OCI-M2 (cell line): ENCODE measurements at regions not wholly inside any gene's neighbourhood (a gene's known extent, or its start where the extent isn't known, plus 50 kb on each side); places are given as distances from the start of the nearest gene placed in this dataset.

Source experiments
- DNase-seq: peaks from one replicate; lab custom pipeline; 2025; ENCODE audit not compliant: unreplicated experiment; lab: John Stamatoyannopoulos, UW

- no peak for DNase-seq
These were observed 506.9 kb downstream of the ZNF608 start for GRCh38 chr5:124239572-124239971.

DNA sequence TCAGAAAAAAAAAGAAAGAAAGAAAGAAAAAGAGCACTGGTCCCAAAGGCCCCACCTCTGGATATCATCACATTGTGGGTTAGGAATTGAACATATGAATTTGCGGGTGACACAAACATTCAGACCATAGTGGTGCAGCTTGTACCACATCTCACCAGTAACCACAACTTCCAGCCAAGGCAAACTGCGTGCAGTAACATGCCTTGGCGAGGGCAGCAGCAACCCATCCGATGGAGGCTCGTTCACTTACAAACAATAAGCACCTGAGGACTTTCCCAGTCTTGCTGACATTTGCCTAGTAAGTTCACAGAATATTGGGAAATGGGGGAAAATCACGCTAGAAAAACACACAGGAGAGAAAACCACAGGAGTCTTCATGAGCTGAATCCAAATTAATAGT is 508.1 kb downstream of the ZNF608 start:
- DNase-seq = no peak

DNA sequence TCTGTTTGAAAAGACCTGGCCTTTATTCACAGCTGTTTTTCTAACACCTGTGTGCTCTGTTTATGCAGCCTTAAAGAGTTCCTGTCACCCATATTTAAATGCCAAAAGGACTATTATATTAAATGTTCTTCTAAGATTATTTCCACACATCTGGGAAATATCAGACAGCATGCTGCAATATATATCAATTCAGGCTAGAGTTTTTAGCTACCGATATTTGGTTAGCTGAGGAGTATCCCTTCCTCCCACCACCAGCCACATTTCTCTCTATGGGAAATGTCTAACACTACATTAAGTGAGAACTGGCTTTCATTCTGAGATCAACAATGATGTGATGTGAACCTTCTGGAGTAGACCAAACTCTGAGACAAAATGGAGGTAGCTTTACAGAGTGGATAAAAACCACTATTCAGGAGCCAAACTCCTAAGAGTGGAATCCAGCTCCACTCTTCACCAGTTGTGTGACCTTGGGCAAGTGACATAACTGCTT is 509.2 kb downstream of the ZNF608 start:
- no peak for DNase-seq

- no peak for DNase-seq
These were observed 509.9 kb downstream of the ZNF608 start for GRCh38 chr5:124236361-124237205.

- DNase-seq = no peak
These were observed 510.9 kb downstream of the ZNF608 start for GRCh38 chr5:124235576-124235975.

DNA sequence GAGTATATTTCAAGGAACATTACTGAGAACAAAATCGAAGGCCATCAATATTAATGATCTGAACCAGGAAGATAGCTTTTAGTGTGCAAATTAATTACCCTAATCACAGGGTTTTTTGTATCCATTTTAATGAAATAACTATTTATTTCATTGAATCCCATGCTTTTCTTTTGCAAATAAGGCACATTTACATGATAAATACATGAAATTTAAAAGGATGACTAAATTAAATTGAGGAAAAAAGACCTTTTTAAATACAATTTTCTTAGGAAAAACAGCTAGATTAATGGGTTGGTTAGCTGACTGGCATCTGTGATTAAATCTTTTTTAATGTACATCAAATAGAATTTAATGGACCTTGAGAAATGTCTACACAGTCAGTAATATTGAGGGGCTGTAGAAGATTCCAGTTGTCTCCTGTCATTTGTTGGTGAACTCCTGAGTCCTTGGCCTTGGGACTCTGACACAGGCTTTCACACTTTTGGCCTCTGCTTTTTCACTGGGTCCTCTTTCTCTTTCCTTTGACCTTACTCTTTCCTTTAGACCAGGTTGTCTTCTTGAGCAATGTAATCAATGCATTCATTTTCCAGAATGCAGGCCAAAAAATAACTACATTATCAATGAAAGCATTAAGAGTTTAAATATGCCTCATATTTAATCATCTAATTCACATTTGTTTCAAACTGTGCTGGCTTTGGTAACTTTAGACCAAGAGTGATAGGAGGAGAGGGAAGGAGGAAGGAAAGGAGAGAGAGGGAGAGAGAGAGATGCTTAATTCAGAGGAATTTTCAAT is 511.5 kb downstream of the ZNF608 start:
- DNase-seq = no peak

- no peak for DNase-seq
These were observed 512.2 kb downstream of the ZNF608 start for GRCh38 chr5:124234022-124234769.

GRCh38 chr5:124232515-124232914 is 513.9 kb downstream of the ZNF608 start:
- no peak for DNase-seq

GRCh38 chr5:124231802-124232201 is 514.6 kb downstream of the ZNF608 start:
- no peak for DNase-seq

GRCh38 chr5:124231230-124231629 is 515.2 kb downstream of the ZNF608 start:
- no peak for DNase-seq

GRCh38 chr5:124230456-124230855 is 516.0 kb downstream of the ZNF608 start:
- no peak for DNase-seq

DNA sequence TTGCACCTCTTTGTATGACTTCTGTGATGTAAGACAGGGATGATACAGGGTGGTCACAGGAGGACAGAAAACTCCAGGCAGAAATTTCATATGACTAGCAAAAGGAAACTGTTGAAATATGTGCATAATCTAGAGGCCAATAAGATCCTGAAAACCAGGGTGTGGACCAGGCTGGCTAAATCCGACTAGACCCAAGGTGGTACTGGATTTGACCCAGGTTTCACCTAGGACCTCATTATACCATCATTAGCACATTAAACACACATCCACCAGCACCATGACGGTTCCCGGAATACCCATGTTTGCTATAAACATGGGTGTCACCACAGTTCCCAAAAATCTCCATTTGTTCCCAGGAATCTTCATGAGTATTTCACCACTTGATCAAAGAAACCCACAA is 517.1 kb downstream of the ZNF608 start:
- no peak for DNase-seq

GRCh38 chr5:124227914-124228313 is 518.5 kb downstream of the ZNF608 start:
- DNase-seq = no peak

- no peak for DNase-seq
These were observed 526.0 kb downstream of the ZNF608 start for GRCh38 chr5:124220418-124220817.

- DNase-seq = no peak
These were observed 533.5 kb downstream of the ZNF608 start for GRCh38 chr5:124212934-124213333.

- no peak for DNase-seq
These were observed 536.1 kb downstream of the ZNF608 start for GRCh38 chr5:124210111-124210910.

DNA sequence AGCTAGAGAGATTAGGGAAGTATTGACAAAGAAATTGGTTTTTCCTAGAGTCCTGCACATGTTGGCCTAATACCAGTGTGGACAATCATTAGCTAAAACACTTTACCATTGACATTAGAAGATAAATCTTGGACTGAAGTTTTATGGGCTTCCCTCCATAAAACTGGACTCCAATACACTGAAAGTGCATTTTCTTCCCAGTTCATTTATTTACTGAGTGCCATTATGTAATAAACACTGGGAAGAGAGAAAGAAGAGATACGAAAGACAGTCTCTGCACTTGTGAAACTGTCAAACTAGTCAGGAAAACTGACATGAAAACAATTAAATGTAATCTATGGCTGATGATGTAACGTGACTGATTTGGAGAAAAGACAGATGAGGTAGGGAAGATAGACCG is 539.3 kb downstream of the ZNF608 start:
- no peak for DNase-seq

DNA sequence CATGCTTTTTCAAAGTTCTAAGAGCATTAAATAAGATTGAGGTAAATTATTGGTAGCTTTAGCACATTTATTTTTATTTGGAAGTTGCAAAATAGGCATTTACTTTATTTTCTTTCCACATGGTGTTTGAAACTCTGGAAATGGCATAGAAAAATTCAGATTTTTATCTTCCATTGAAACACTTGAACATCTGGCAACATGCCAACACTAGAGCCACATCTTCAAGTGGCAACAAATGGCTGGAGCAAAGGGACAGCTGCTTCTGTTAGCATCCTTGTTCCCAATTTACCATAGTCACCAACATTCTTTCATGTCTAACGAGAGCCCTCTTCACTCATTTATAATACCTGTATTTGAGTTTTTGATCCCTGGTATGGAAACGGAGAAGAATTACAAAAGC is 539.9 kb downstream of the ZNF608 start:
- no peak for DNase-seq

- DNase-seq = no peak
These were observed 543.1 kb downstream of the ZNF608 start for GRCh38 chr5:124203303-124203702.

DNA sequence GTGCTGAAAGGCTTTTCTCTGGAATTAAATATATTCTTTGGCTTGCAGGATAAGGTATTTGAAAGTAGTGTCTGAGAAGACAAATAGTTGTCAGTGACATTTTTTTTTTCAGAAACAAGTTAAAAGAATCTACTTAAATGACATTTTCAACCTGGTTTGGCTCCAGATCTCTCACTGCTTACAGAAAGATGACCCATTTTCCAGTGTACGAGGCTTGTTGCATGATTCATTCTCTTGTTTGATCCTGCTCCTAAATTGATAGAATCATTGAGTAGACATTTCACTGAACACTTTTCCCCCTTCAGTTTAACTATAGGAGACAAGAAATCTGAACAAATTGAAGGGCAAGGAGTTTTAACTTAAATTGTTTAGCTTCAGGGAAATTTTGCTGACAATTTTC is 546.1 kb downstream of the ZNF608 start:
- no peak for DNase-seq

- no peak for DNase-seq
These were observed 546.5 kb downstream of the ZNF608 start for GRCh38 chr5:124199893-124200292.
